Loucy (cell line): ENCODE measurements at regions not wholly inside any gene's neighbourhood (a gene's known extent, or its start where the extent isn't known, plus 50 kb on each side); places are given as distances from the start of the nearest gene placed in this dataset.

Source experiments
- CTCF ChIP-seq: fragments of 200-600 bp; sonication (generic); conservative IDR thresholded peaks from 2 replicates; pipeline ENCODE4 v1.5.1; 2014; ENCODE audit warnings: mild to moderate bottlenecking, antibody characterized with exemption, low read length
- EZH2phosphoT487 ChIP-seq: fragments of 200-600 bp; IDR thresholded peaks from 2 replicates; pipeline ENCODE4 v1.6.1; 2018; ENCODE audit warnings: antibody characterized with exemption, mild to moderate bottlenecking, moderate library complexity, borderline replicate concordance

- TF ChIP-seq CTCF (no peak), EZH2phosphoT487 (no peak)
Measured at GRCh38 chr9:21672140-21672539, 130.3 kb upstream of the MTAP start.
